HCT116 (cell line): ENCODE measurements at regions not wholly inside any gene's neighbourhood (a gene's known extent, or its start where the extent isn't known, plus 50 kb on each side); places are given as distances from the start of the nearest gene placed in this dataset.

Source experiments
- POLR2A ChIP-seq: IDR thresholded peaks from 2 replicates; pipeline ENCODE4 v1.7.0; 2011; ENCODE audit warnings: borderline replicate concordance; ENCODE audit not compliant: insufficient read depth, insufficient read length; ENCODE audit errors: extremely low read depth
- POLR2AphosphoS5 ChIP-seq: IDR thresholded peaks from 2 replicates; pipeline ENCODE4 v1.6.1; 2011; ENCODE audit warnings: mild to moderate bottlenecking, low read depth, low read length, moderate library complexity
- RAD21 ChIP-seq: IDR thresholded peaks from 2 replicates; pipeline ENCODE4 v1.6.1; 2012; ENCODE audit warnings: low read depth, mild to moderate bottlenecking
- TF ChIP-seq, protein P1 (sequence below), 3 experiments: fragments of 200-600 bp in 1 of 3; sonication (generic) in 1 of 3; IDR thresholded peaks in 2 of 3; conservative IDR thresholded peaks in 1 of 3; 2 replicates each; pipeline ENCODE4 v1.5.1; 2012 to 2017; ENCODE audit warnings: low read depth in 2 of 3, low read length in 2 of 3, antibody characterized with exemption in 1 of 3, borderline replicate concordance in 1 of 3, control low read depth in 1 of 3, mild to moderate bottlenecking in 1 of 3, mixed read lengths in 1 of 3, mixed run types in 1 of 3, moderate library complexity in 1 of 3; ENCODE audit not compliant: insufficient read depth in 1 of 3

DNA sequence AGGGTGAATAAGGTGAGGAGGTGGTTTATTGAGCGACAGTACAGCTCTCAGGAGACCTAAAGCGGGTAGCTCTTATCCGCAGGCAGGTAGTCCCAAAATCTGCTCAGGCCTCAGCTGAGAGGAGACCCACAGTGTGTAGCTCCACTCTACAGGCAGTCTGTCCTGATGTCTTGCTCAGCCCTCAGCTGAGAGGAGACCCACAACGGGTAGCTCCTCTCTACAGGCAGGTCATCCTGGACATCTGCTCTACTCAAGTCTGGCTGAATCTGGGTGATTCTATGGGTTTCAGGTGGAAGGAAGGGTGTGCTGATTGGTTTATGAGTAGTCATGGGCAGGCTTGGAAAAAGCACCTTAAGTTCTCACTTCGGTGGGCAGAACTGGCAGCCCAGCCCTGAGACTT, 55.6 kb upstream of the ABCB5 start:
- TF ChIP-seq RAD21 = no peak
- no peak for TF ChIP-seq POLR2A
- TF ChIP-seq, protein P1, sequence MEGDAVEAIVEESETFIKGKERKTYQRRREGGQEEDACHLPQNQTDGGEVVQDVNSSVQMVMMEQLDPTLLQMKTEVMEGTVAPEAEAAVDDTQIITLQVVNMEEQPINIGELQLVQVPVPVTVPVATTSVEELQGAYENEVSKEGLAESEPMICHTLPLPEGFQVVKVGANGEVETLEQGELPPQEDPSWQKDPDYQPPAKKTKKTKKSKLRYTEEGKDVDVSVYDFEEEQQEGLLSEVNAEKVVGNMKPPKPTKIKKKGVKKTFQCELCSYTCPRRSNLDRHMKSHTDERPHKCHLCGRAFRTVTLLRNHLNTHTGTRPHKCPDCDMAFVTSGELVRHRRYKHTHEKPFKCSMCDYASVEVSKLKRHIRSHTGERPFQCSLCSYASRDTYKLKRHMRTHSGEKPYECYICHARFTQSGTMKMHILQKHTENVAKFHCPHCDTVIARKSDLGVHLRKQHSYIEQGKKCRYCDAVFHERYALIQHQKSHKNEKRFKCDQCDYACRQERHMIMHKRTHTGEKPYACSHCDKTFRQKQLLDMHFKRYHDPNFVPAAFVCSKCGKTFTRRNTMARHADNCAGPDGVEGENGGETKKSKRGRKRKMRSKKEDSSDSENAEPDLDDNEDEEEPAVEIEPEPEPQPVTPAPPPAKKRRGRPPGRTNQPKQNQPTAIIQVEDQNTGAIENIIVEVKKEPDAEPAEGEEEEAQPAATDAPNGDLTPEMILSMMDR (IDR thresholded peaks at IDR 0.05 in 2 of 3, conservative IDR thresholded peaks at IDR 0.05 in 1 of 3; ENCODE audit: borderline replicate concordance in 1 of 3, insufficient read depth in 1 of 3, low read depth in 2 of 3, low read length in 2 of 3) = no peak
- TF ChIP-seq POLR2AphosphoS5 = no peak
